BJ (cell line): ENCODE measurements at regions not wholly inside any gene's neighbourhood (a gene's known extent, or its start where the extent isn't known, plus 50 kb on each side); places are given as distances from the start of the nearest gene placed in this dataset.

ENCODE experiments used
- CTCF ChIA-PET: fragments of 350-600 bp; formaldehyde crosslinking; extraction: SDS; loops from one replicate; lab custom pipeline; 2021; ENCODE audit warnings: antibody characterized with exemption, inconsistent platforms; lab: Yijun Ruan, JAX
- POLR2A ChIA-PET: fragments of 300-600 bp; sonication (Branson Sonifier 250); formaldehyde crosslinking; extraction: SDS; loops from one replicate; lab custom pipeline; 2021; ENCODE audit warnings: antibody characterized with exemption; lab: Charles Lee
- DNase-seq: peaks from one replicate; pipeline ENCODE4 v3.0.0-alpha.2; 2011; ENCODE audit warnings: low read depth
- H3K27me3 ChIP-seq: 2 replicates; pipeline ENCODE4 v1.6.0; 2011; ENCODE audit warnings: low read length; ENCODE audit not compliant: control insufficient read depth, insufficient read depth
- H3K36me3 ChIP-seq: 2 replicates; pipeline ENCODE4 v1.5.1; 2011; ENCODE audit warnings: low read length; ENCODE audit not compliant: control insufficient read depth, insufficient read depth
- H3K4me3 ChIP-seq: 2 replicates; pipeline ENCODE4 v1.5.1; 2011; ENCODE audit warnings: low read depth, mild to moderate bottlenecking, control low read depth, low read length
- CTCF ChIP-seq: IDR thresholded peaks from 2 replicates; pipeline ENCODE4 v1.5.1; 2011; ENCODE audit warnings: low read depth, mild to moderate bottlenecking, control low read depth, inconsistent platforms, low read length, moderate library complexity; ENCODE audit not compliant: insufficient read depth

- no peak for TF ChIP-seq CTCF
- H3K36me3 ChIP-seq: no peaks in the 10 kb centered on the region
- DNase-seq: peak; percentile 15
- ChIA-PET CTCF (interaction anchor here (0.7 kb wide), 1 partner anchor 23 kb away, joined by 3 read pairs; no protein-coding TSS in a partner anchor), POLR2A (interaction anchor here (0.5 to 0.6 kb wide), 2 partner anchors 26 to 291 kb away, joined by 3 to 4 read pairs; no protein-coding TSS in a partner anchor)
- no peak overlapping the region for H3K4me3 ChIP-seq
- H3K27me3 ChIP-seq: no peaks in the 10 kb centered on the region
Observed at GRCh38 chr15:47432826-47433225, 284.5 kb upstream of the SEMA6D start.

GRCh38 chr15:47434596-47434995 is 282.7 kb upstream of the SEMA6D start:
- Histone ChIP-seq H3K36me3 (no peaks in the 10 kb centered on the region), H3K4me3 (no peak overlapping the region), H3K27me3 (no peaks in the 10 kb centered on the region)
- DNase-seq: no peak
- TF ChIP-seq CTCF: no peak
- POLR2A ChIA-PET: no interaction called here
- CTCF ChIA-PET: no interaction called here

GRCh38 chr15:47437491-47437890 is 279.8 kb upstream of the SEMA6D start:
- no peaks in the 10 kb centered on the region for H3K36me3 ChIP-seq
- no peak overlapping the region for H3K4me3 ChIP-seq
- no peak for TF ChIP-seq CTCF
- ChIA-PET CTCF (no interaction called here), POLR2A (no interaction called here)
- no peak for DNase-seq
- no peaks in the 10 kb centered on the region for H3K27me3 ChIP-seq

GRCh38 chr15:47439146-47440111 is 277.9 kb upstream of the SEMA6D start:
- no peak for TF ChIP-seq CTCF
- ChIA-PET CTCF (no interaction called here), POLR2A (no interaction called here)

GRCh38 chr15:47442371-47442770 is 274.9 kb upstream of the SEMA6D start:
- POLR2A ChIA-PET: no interaction called here
- CTCF ChIA-PET: no interaction called here
- Histone ChIP-seq H3K27me3 (no peaks in the 10 kb centered on the region), H3K4me3 (no peak overlapping the region), H3K36me3 (no peaks in the 10 kb centered on the region)
- no peak for TF ChIP-seq CTCF
- no peak for DNase-seq

More at GRCh38 chr15:47439146-47440111, 277.9 kb upstream of the SEMA6D start:
- no peaks in the 10 kb centered on the region for H3K36me3 ChIP-seq
- H3K4me3 ChIP-seq: no peak overlapping the region
- peak; percentile 47 for DNase-seq
- H3K27me3 ChIP-seq: no peaks in the 10 kb centered on the region
